GM12878 (cell line): ENCODE measurements at regions not wholly inside any gene's neighbourhood (a gene's known extent, or its start where the extent isn't known, plus 50 kb on each side); places are given as distances from the start of the nearest gene placed in this dataset.

Experiments used
- ATAC-seq: fragments of 200-7000 bp; cut with Tn5 transposase; 3 replicates; pipeline ENCODE4 v1.9.1; 2020; ENCODE audit warnings: mild to moderate bottlenecking, moderate library complexity
- BruUV-seq: library from RNA; stranded (reverse); fragments of 400-500 nt; replicated peaks from 2 replicates; lab custom pipeline; 2021; lab: Mats Ljungman, UMichigan
- CTCF ChIA-PET: fragments of 300-600 bp; sonication (Branson Sonifier 250); formaldehyde crosslinking; extraction: SDS; loops from one replicate; lab custom pipeline; 2021; ENCODE audit warnings: inconsistent platforms; lab: Yijun Ruan, JAX
- POLR2A ChIA-PET: fragments of 350-600 bp; formaldehyde crosslinking; extraction: SDS; loops from one replicate; lab custom pipeline; 2021; ENCODE audit warnings: inconsistent platforms; lab: Charles Lee
- RAD21 ChIA-PET: fragments of 300-600 bp; sonication (Branson Sonifier 250); formaldehyde crosslinking; loops from one replicate; lab custom pipeline; 2023; ENCODE audit warnings: antibody characterized with exemption; ENCODE audit not compliant: unreplicated experiment; lab: Charles Lee
- SMC1A ChIA-PET: fragments of 300-600 bp; sonication (Branson Sonifier 250); formaldehyde crosslinking; loops from one replicate; lab custom pipeline; 2023; ENCODE audit not compliant: unreplicated experiment, uncharacterized antibody; lab: Charles Lee
- DNase-seq: peaks from one replicate; pipeline ENCODE4 v3.0.0-alpha.2; 2011; ENCODE audit warnings: low read depth, low spot score
- FAIRE-seq: peaks from 3 replicates; lab custom pipeline; 2011; peaks lifted over from hg19 to GRCh38; lab: Jason Lieb, UNC
- H2AFZ ChIP-seq: 2 replicates; pipeline ENCODE4 v1.6.0; 2011; ENCODE audit warnings: low read depth, low read length, control low read depth; ENCODE audit not compliant: control insufficient read depth
- H3K27ac ChIP-seq: 2 replicates; pipeline ENCODE4 v1.5.1; 2011; ENCODE audit warnings: control low read depth; ENCODE audit not compliant: control insufficient read depth, insufficient read depth
- H3K27me3 ChIP-seq, 2 experiments: replicated peaks in 1 of 2; 2 replicates each; pipeline versions ENCODE4 v1.6.0 to v1.6.1; 2011; ENCODE audit warnings: low read length in 1 of 2; ENCODE audit not compliant: control insufficient read depth in 2 of 2, insufficient read depth in 2 of 2
- H3K36me3 ChIP-seq, 2 experiments: 2 replicates each; pipeline ENCODE4 v1.5.1; 2011; ENCODE audit warnings: low read length in 1 of 2; ENCODE audit not compliant: control insufficient read depth in 2 of 2, insufficient read depth in 2 of 2
- H3K4me1 ChIP-seq: 2 replicates; pipeline ENCODE4 v1.6.1; 2011; ENCODE audit warnings: mild to moderate bottlenecking, low read length, moderate library complexity, mixed read lengths; ENCODE audit not compliant: control insufficient read depth, insufficient read depth
- H3K4me2 ChIP-seq: 2 replicates; pipeline ENCODE4 v1.6.0; 2011; ENCODE audit warnings: control low read depth; ENCODE audit not compliant: control insufficient read depth, insufficient read depth
- H3K4me3 ChIP-seq: fragments of 200-600 bp; sonication (generic); 2 replicates; pipeline ENCODE4 v1.5.1; 2016
- H3K79me2 ChIP-seq: 2 replicates; pipeline ENCODE4 v1.6.0; 2011; ENCODE audit warnings: low read length; ENCODE audit not compliant: control insufficient read depth, insufficient read depth
- H3K9ac ChIP-seq: 2 replicates; pipeline ENCODE4 v1.8.0; 2011; ENCODE audit warnings: low read length, control low read depth, mixed read lengths; ENCODE audit not compliant: control insufficient read depth, insufficient read depth
- H3K9me3 ChIP-seq: replicated peaks from 3 replicates; pipeline ENCODE4 v1.5.1; 2011; ENCODE audit warnings: mild to moderate bottlenecking, low read length; ENCODE audit not compliant: control insufficient read depth, insufficient read depth
- H4K20me1 ChIP-seq: 2 replicates; pipeline ENCODE4 v1.6.0; 2011; ENCODE audit not compliant: control insufficient read depth, insufficient read depth
- CEBPB ChIP-seq, 2 experiments: fragments of 150-350 bp in 1 of 2; IDR thresholded peaks; 2 replicates each; pipeline ENCODE4 v1.6.1; 2012 to 2014; ENCODE audit warnings: low read depth in 2 of 2, low read length in 2 of 2, borderline replicate concordance in 1 of 2, inconsistent platforms in 1 of 2
- EZH2 ChIP-seq: IDR thresholded peaks from 2 replicates; pipeline ENCODE4 v1.6.1; 2012; ENCODE audit warnings: low read depth, mild to moderate bottlenecking, control low read depth, inconsistent platforms, low read length, borderline replicate concordance; ENCODE audit not compliant: control insufficient read depth
- MEF2B ChIP-seq: fragments of 450-650 bp; IDR thresholded peaks from 2 replicates; pipeline ENCODE4 v1.6.1; 2018; ENCODE audit warnings: mild to moderate bottlenecking, moderate library complexity; ENCODE audit not compliant: partially characterized antibody, poor library complexity, severe bottlenecking
- NKRF ChIP-seq: fragments of 450-650 bp; conservative IDR thresholded peaks from 2 replicates; pipeline ENCODE4 v1.6.1; 2017; ENCODE audit warnings: mild to moderate bottlenecking, moderate library complexity
- PBX3 ChIP-seq: IDR thresholded peaks from 2 replicates; pipeline ENCODE4 v1.6.1; 2011; ENCODE audit warnings: mild to moderate bottlenecking, low read depth, low read length, moderate library complexity; ENCODE audit not compliant: insufficient replicate concordance
- SIN3A ChIP-seq: IDR thresholded peaks from 2 replicates; pipeline ENCODE4 v1.6.1; 2012; ENCODE audit warnings: low read depth, low read length, improper control_type of control experiment
- SIX5 ChIP-seq: IDR thresholded peaks from 2 replicates; pipeline ENCODE4 v1.6.1; 2011; ENCODE audit warnings: mild to moderate bottlenecking, low read depth, low read length, moderate library complexity; ENCODE audit not compliant: severe bottlenecking
- TCF3 ChIP-seq: IDR thresholded peaks from 2 replicates; pipeline ENCODE4 v1.6.1; 2012; ENCODE audit warnings: low read depth, mild to moderate bottlenecking, low read length, borderline replicate concordance; ENCODE audit not compliant: insufficient read depth
- ZBTB40 ChIP-seq: fragments of 450-650 bp; IDR thresholded peaks from 2 replicates; pipeline ENCODE4 v1.6.1; 2016; ENCODE audit warnings: mild to moderate bottlenecking, moderate library complexity, borderline replicate concordance
- WGBS: methylation state at CpG from one replicate; pipeline ENCODE4 v1.1.6; 2016; ENCODE audit warnings: low lambda C conversion rate; ENCODE audit not compliant: insufficient replicate concordance, insufficient coverage; ENCODE audit errors: missing lambda C conversion rate; 5-methylcytosine and 5-hydroxymethylcytosine counted together
- in situ Hi-C: fragments of 300-500 bp; cut with MboI; formaldehyde crosslinking; loops from 9 replicates; pipeline ENCODE4 v1.14.3; 2018; ENCODE audit warnings: mixed read lengths
- intact Hi-C: fragments of 100-400 bp; cut with micrococcal nuclease; formaldehyde crosslinking; loops from one replicate; pipeline ENCODE4 v1.14.2; 2022; ENCODE audit not compliant: unreplicated experiment
- TF ChIP-seq, protein P1 (sequence below): fragments of 450-650 bp; formaldehyde crosslinking; IDR thresholded peaks from 2 replicates; pipeline ENCODE4 v1.4.0; 2020; ENCODE audit warnings: mild to moderate bottlenecking, moderate library complexity

GRCh38 chr18:78920456-78921138 lies 59.0 kb upstream of the SALL3 start (continued):
- no peak for TF ChIP-seq PBX3
- no peak for TF ChIP-seq NKRF
- TF ChIP-seq EZH2: no peak
- no peak for TF ChIP-seq SIX5
- no peak for TF ChIP-seq SIN3A

GRCh38 chr18:78922856-78923255 lies 56.8 kb upstream of the SALL3 start:
- DNase-seq: no peak
- H3K9ac ChIP-seq: no peak overlapping the region
- BruUV-seq: no TSS peak
- no peaks in the 10 kb centered on the region for H4K20me1 ChIP-seq
- H2AFZ ChIP-seq: no peak overlapping the region
- intact Hi-C loops (no loop called here), in situ Hi-C loops (no loop called here)
- no peaks in the 10 kb centered on the region for H3K4me1 ChIP-seq
- no peaks in the 10 kb centered on the region; the same call in 2 of the 3 replicates for H3K9me3 ChIP-seq
- no peak overlapping the region for H3K27ac ChIP-seq
- H3K4me3 ChIP-seq: no peak overlapping the region
- no peaks in the 10 kb centered on the region for H3K36me3 ChIP-seq
- ChIA-PET RAD21 (no interaction called here), CTCF (no interaction called here), POLR2A (no interaction called here), SMC1A (no interaction called here)
- no peaks in the 10 kb centered on the region for H3K79me2 ChIP-seq
- ATAC-seq: no peak
- 28% methylated on average over 18 of the region's 18 CpGs for WGBS
- FAIRE-seq: no peak
- no peak overlapping the region for H3K4me2 ChIP-seq
- no peaks in the 10 kb centered on the region for H3K27me3 ChIP-seq
- TF ChIP-seq CEBPB (IDR thresholded peaks at IDR 0.05; ENCODE audit: borderline replicate concordance in 1 of 2, low read depth in 2 of 2, low read length in 2 of 2): no peak
- TF ChIP-seq, protein P1, sequence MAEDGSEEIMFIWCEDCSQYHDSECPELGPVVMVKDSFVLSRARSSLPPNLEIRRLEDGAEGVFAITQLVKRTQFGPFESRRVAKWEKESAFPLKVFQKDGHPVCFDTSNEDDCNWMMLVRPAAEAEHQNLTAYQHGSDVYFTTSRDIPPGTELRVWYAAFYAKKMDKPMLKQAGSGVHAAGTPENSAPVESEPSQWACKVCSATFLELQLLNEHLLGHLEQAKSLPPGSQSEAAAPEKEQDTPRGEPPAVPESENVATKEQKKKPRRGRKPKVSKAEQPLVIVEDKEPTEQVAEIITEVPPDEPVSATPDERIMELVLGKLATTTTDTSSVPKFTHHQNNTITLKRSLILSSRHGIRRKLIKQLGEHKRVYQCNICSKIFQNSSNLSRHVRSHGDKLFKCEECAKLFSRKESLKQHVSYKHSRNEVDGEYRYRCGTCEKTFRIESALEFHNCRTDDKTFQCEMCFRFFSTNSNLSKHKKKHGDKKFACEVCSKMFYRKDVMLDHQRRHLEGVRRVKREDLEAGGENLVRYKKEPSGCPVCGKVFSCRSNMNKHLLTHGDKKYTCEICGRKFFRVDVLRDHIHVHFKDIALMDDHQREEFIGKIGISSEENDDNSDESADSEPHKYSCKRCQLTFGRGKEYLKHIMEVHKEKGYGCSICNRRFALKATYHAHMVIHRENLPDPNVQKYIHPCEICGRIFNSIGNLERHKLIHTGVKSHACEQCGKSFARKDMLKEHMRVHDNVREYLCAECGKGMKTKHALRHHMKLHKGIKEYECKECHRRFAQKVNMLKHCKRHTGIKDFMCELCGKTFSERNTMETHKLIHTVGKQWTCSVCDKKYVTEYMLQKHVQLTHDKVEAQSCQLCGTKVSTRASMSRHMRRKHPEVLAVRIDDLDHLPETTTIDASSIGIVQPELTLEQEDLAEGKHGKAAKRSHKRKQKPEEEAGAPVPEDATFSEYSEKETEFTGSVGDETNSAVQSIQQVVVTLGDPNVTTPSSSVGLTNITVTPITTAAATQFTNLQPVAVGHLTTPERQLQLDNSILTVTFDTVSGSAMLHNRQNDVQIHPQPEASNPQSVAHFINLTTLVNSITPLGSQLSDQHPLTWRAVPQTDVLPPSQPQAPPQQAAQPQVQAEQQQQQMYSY (CRISPR knock-in tag): no peak
- no peak for TF ChIP-seq ZBTB40
- no peak for TF ChIP-seq MEF2B
- no peak for TF ChIP-seq TCF3
